GM21576 (cell line): ENCODE measurements at regions not wholly inside any gene's neighbourhood (a gene's known extent, or its start where the extent isn't known, plus 50 kb on each side); places are given as distances from the start of the nearest gene placed in this dataset.
A peak's percentile ranks its signal among the peaks of the same experiment; 100 is the strongest.

Source experiments
- ATAC-seq: cut with Tn5 transposase; IDR thresholded peaks from one replicate; pipeline ENCODE4 v1.9.1; 2021; ENCODE audit warnings: mild to moderate bottlenecking, moderate library complexity; ENCODE audit not compliant: unreplicated experiment

- peak; percentile 81 for ATAC-seq
These were observed 195.4 kb downstream of the MACC1 start for GRCh38 chr7:20021831-20022230.

GRCh38 chr7:20021066-20021465 is 196.1 kb downstream of the MACC1 start:
- no peak for ATAC-seq

- ATAC-seq = peak; percentile 52
These were observed 197.3 kb downstream of the MACC1 start for GRCh38 chr7:20019757-20020432.

GRCh38 chr7:20016669-20017068 is 200.5 kb downstream of the MACC1 start:
- ATAC-seq = no peak

GRCh38 chr7:20013536-20013935 is 203.6 kb downstream of the MACC1 start:
- no peak for ATAC-seq

- no peak for ATAC-seq
These were observed 205.1 kb downstream of the MACC1 start for GRCh38 chr7:20012100-20012499.

- no peak for ATAC-seq
These were observed 206.3 kb downstream of the MACC1 start for GRCh38 chr7:20010877-20011276.

GRCh38 chr7:20007510-20007909 is 209.7 kb downstream of the MACC1 start:
- no peak for ATAC-seq

- no peak for ATAC-seq
These were observed 212.1 kb downstream of the MACC1 start for GRCh38 chr7:20005081-20005480.

GRCh38 chr7:19999681-20000080 is 217.5 kb downstream of the MACC1 start:
- no peak for ATAC-seq

- ATAC-seq = no peak
These were observed 218.5 kb upstream of the TMEM196 start for GRCh38 chr7:19991936-19992335.

- no peak for ATAC-seq
These were observed 216.5 kb upstream of the TMEM196 start for GRCh38 chr7:19989906-19990305.

- no peak for ATAC-seq
These were observed 215.4 kb upstream of the TMEM196 start for GRCh38 chr7:19988860-19989259.

- no peak for ATAC-seq
These were observed 210.8 kb upstream of the TMEM196 start for GRCh38 chr7:19984231-19984632.

- no peak for ATAC-seq
These were observed 209.7 kb upstream of the TMEM196 start for GRCh38 chr7:19982841-19983835.

GRCh38 chr7:19973581-19973980 is 200.2 kb upstream of the TMEM196 start:
- no peak for ATAC-seq

GRCh38 chr7:19972876-19973275 is 199.5 kb upstream of the TMEM196 start:
- no peak for ATAC-seq

GRCh38 chr7:19971956-19972355 is 198.5 kb upstream of the TMEM196 start:
- no peak for ATAC-seq

GRCh38 chr7:19970514-19970913 is 197.1 kb upstream of the TMEM196 start:
- no peak for ATAC-seq

- ATAC-seq = no peak
These were observed 196.6 kb upstream of the TMEM196 start for GRCh38 chr7:19969859-19970493.

GRCh38 chr7:19964246-19964645 is 190.8 kb upstream of the TMEM196 start:
- no peak for ATAC-seq

GRCh38 chr7:19963695-19964094 is 190.3 kb upstream of the TMEM196 start:
- no peak for ATAC-seq
